ENCODE measurements at regions not wholly inside any gene's neighbourhood (a gene's known extent, or its start where the extent isn't known, plus 50 kb on each side); places are given as distances from the start of the nearest gene placed in this dataset.

DNA sequence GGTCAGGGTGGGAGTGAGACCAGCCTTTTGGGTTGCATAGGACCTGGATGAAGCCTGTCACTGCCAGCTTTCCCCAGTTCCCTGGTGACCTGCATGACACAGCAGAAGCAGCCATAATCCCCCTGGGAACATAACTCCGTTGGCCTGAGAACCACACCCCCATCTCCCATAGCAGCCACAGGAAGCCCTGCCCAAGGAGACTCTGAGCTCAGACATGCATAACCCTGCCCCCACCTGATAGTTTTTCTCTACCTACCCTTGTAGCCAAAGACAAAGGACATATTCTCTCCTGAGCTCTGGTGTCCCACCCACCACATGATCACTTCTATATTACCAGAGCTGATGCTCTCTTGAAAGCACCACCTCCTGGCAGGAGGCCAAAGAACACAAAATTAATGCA is 413.5 kb upstream of the HTR2A start:
- TF ChIP-seq CTCF (IDR thresholded peaks at IDR 0.05): no peak
- no peak for TF ChIP-seq POLR2A (IDR thresholded peaks at IDR 0.05)
